HepG2 (cell line): ENCODE measurements at regions not wholly inside any gene's neighbourhood (a gene's known extent, or its start where the extent isn't known, plus 50 kb on each side); places are given as distances from the start of the nearest gene placed in this dataset.
A peak's percentile ranks its signal among the peaks of the same experiment; 100 is the strongest.

Experiments
- ATAC-seq: fragments of 200-7000 bp; cut with Tn5 transposase; 3 replicates; pipeline ENCODE4 v1.9.1; 2020; ENCODE audit warnings: mild to moderate bottlenecking, moderate library complexity
- BruUV-seq: library from RNA; stranded (reverse); fragments of 400-500 nt; replicated peaks from 2 replicates; lab custom pipeline; 2021; lab: Mats Ljungman, UMichigan
- CTCF ChIA-PET: fragments of 300-600 bp; formaldehyde crosslinking; extraction: SDS; loops from one replicate; lab custom pipeline; 2021; ENCODE audit warnings: low total read pairs, inconsistent platforms, low intra/inter-chr PET ratio; lab: Yijun Ruan, JAX
- POLR2A ChIA-PET: fragments of 350-600 bp; sonication (Branson Sonifier 250); formaldehyde crosslinking; loops from one replicate; lab custom pipeline; 2020; ENCODE audit warnings: antibody characterized with exemption, inconsistent platforms; lab: Yijun Ruan, JAX
- DNase-seq: peaks from one replicate; pipeline ENCODE4 v3.0.0-alpha.2; 2015; ENCODE audit warnings: low spot score
- FAIRE-seq: peaks from 3 replicates; lab custom pipeline; 2011; peaks lifted over from hg19 to GRCh38; lab: Jason Lieb, UNC
- H2AFZ ChIP-seq: one replicate; pipeline ENCODE4 v1.6.1; 2011; ENCODE audit warnings: low read length, inconsistent platforms
- H3K27ac ChIP-seq: fragments of 300-600 bp; 3 replicates; pipeline ENCODE4 v1.8.0; 2011; ENCODE audit warnings: mixed run types, mild to moderate bottlenecking, mixed read lengths, low read length, inconsistent platforms; ENCODE audit not compliant: insufficient read depth; ENCODE audit errors: extremely low read length
- H3K27me3 ChIP-seq, 2 experiments: fragments of 200-600 bp in 1 of 2; 2 replicates in 1 of 2; 3 replicates in 1 of 2; pipeline versions ENCODE4 v1.6.0 to v1.8.0; 2011; ENCODE audit warnings: low read length in 2 of 2, mild to moderate bottlenecking in 2 of 2, moderate library complexity in 2 of 2, inconsistent platforms in 1 of 2; ENCODE audit not compliant: insufficient read depth in 2 of 2, control insufficient read depth in 1 of 2
- H3K36me3 ChIP-seq, 2 experiments: fragments of 200-600 bp in 1 of 2; replicated peaks in 1 of 2; 2 replicates in 1 of 2; 3 replicates in 1 of 2; pipeline versions ENCODE4 v1.5.1 to v1.8.0; 2011; ENCODE audit warnings: low read length in 2 of 2, inconsistent platforms in 1 of 2; ENCODE audit not compliant: insufficient read depth in 2 of 2, control insufficient read depth in 1 of 2
- H3K4me1 ChIP-seq: 2 replicates; pipeline ENCODE4 v1.5.1; 2012; ENCODE audit warnings: low read length, inconsistent platforms; ENCODE audit not compliant: insufficient read depth
- H3K4me2 ChIP-seq: 2 replicates; pipeline ENCODE4 v1.6.0; 2011; ENCODE audit warnings: low read depth, low read length, inconsistent platforms
- H3K4me3 ChIP-seq, 3 experiments: fragments of 200-600 bp in 1 of 3; sonication (generic), shearing (Covaris generic) in 1 of 3; replicated peaks in 1 of 3; 2 replicates each; pipeline ENCODE4 v1.5.1; 2011 to 2016; ENCODE audit warnings: low read length in 3 of 3, inconsistent platforms in 2 of 3, low read depth in 2 of 3, mild to moderate bottlenecking in 2 of 3, control low read depth in 1 of 3, mixed read lengths in 1 of 3; ENCODE audit not compliant: insufficient read depth in 1 of 3
- H3K79me2 ChIP-seq: one replicate; pipeline ENCODE4 v1.6.1; 2011; ENCODE audit warnings: low read length, inconsistent platforms; ENCODE audit not compliant: insufficient read depth
- H3K9ac ChIP-seq: 2 replicates; pipeline ENCODE4 v1.6.0; 2011; ENCODE audit warnings: mild to moderate bottlenecking, low read depth, low read length, inconsistent platforms; ENCODE audit not compliant: insufficient read depth
- H3K9me3 ChIP-seq: 2 replicates; pipeline ENCODE4 v1.5.1; 2012; ENCODE audit warnings: mild to moderate bottlenecking, low read length
- H4K20me1 ChIP-seq: 2 replicates; pipeline ENCODE4 v1.6.0; 2011; ENCODE audit warnings: inconsistent platforms, mild to moderate bottlenecking, low read length, moderate library complexity; ENCODE audit not compliant: insufficient read depth
- ATF7 ChIP-seq, 2 experiments: fragments of 450-650 bp in 1 of 2; sonication (generic) in 1 of 2; formaldehyde crosslinking in 1 of 2; IDR thresholded peaks; 2 replicates each; pipeline versions ENCODE4 v1.4.0 to v1.6.1; 2016 to 2020; ENCODE audit warnings: antibody characterized with exemption in 1 of 2, mild to moderate bottlenecking in 1 of 2, missing genetic modification reagents in 1 of 2
- MAFF ChIP-seq: IDR thresholded peaks from 2 replicates; pipeline ENCODE4 v1.6.1; 2011; ENCODE audit warnings: low read depth, low read length, improper control_type of control experiment
- MAFK ChIP-seq, 2 experiments: IDR thresholded peaks in 1 of 2; conservative IDR thresholded peaks in 1 of 2; 2 replicates each; pipeline ENCODE4 v1.6.1; 2011; ENCODE audit warnings: improper control_type of control experiment in 2 of 2, low read length in 2 of 2
- RCOR2 ChIP-seq: IDR thresholded peaks from 2 replicates; pipeline ENCODE4 v1.6.1; 2016; ENCODE audit warnings: missing biosample characterization, missing genetic modification reagents
- STAG1 ChIP-seq: sonication (generic); formaldehyde crosslinking; IDR thresholded peaks from 2 replicates; pipeline ENCODE4 v1.4.0; 2020; ENCODE audit warnings: missing genetic modification reagents
- WGBS: methylation state at CpG from one replicate; pipeline ENCODE4 v1.1.6; 2017; ENCODE audit warnings: low lambda C conversion rate; 5-methylcytosine and 5-hydroxymethylcytosine counted together
- in situ Hi-C: cut with HindIII; loops from 2 replicates; pipeline ENCODE4 v1.10.0; 2017; ENCODE audit warnings: low pct_unique_long_range_greater_than_20kb; ENCODE audit not compliant: extremely low pct_ligation_motif_present
- intact Hi-C: fragments of 100-400 bp; cut with micrococcal nuclease; formaldehyde crosslinking; loops from one replicate; pipeline ENCODE4 v1.10.0; 2022; ENCODE audit not compliant: unreplicated experiment
- TF ChIP-seq, protein P1 (sequence below): sonication (generic); formaldehyde crosslinking; IDR thresholded peaks from 2 replicates; pipeline ENCODE4 v1.5.1; 2020; ENCODE audit warnings: mild to moderate bottlenecking, missing genetic modification reagents

DNA sequence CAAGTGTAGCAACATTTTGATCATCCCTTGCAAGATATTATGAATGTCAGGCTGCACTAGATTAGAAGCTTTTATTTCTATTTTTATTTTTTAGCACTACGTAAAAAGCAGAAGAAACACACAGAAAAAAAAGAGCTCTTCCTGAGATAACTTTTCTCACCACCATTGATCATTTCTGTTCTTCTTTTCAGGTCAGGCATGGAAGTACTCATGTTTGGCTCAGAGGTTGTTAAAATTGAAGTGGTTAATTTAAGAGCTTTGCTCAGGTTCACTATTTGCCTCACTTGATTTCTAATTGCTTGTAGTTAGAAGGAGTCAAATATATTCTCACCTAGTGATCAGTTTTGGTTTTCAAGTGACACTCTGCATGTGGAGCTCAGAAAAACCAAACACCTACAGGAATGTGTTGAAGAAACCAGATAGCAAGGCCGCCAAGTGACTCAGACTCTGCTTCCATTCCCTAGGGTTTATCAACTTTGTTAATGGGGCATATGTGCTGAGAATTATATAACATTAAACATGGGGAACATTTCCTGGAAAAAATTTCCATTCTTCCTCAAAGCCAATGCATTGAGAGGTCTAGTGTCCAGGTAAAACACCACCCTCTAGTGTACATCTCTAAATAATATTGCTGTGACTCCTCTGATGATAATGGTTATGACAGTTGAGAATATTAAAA, 679.8 kb downstream of the CETN3 start:
- Histone ChIP-seq H3K4me3 (no peak overlapping the region), H3K4me1 (no peaks in the 10 kb centered on the region), H4K20me1 (no peaks in the 10 kb centered on the region), H3K4me2 (no peak overlapping the region), H3K36me3 (no peaks in the 10 kb centered on the region), H3K27me3 (no peaks in the 10 kb centered on the region), H3K79me2 (no peaks in the 10 kb centered on the region), H3K27ac (no peak overlapping the region), H3K9me3 (no peaks in the 10 kb centered on the region), H2AFZ (no peak overlapping the region), H3K9ac (no peak overlapping the region)
- no peak for ATAC-seq
- intact Hi-C loops (no loop called here), in situ Hi-C loops (no loop called here)
- BruUV-seq = no TSS peak
- FAIRE-seq = no peak
- ChIA-PET POLR2A (no interaction called here), CTCF (no interaction called here)
- WGBS = 21% methylated on average over 2 of the region's 2 CpGs
- peak; percentile 15; the same call in 1 of the 2 replicates for TF ChIP-seq STAG1 (CRISPR knock-in tag)
- no peak for TF ChIP-seq ATF7 (IDR thresholded peaks at IDR 0.05)
- TF ChIP-seq ATF7 (CRISPR knock-in tag; IDR thresholded peaks at IDR 0.05) = no peak
- DNase-seq = no peak

DNA sequence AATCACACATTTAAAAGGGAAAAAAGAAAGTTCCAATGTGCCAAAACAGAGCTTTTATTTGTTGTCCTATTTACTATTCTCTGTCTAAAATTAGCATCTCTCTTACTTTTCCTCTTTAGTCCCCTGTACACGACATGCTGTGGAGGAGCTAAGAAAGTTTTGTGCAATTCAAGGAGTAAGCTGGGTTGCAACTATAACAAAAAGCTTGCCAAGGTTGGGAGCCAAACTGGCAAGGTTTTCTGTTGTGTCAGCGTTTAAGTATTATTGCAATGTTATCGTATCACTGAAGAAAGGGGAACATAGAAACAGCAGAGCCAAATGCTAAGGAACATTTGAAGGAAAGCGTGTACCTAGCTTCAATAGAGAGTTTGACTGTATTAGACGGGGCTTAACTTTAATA, 680.8 kb downstream of the CETN3 start:
- Histone ChIP-seq H3K27me3 (no peaks in the 10 kb centered on the region), H4K20me1 (no peaks in the 10 kb centered on the region), H3K4me3 (no peak overlapping the region), H3K9ac (no peak overlapping the region), H2AFZ (no peak overlapping the region), H3K4me1 (no peaks in the 10 kb centered on the region), H3K36me3 (no peaks in the 10 kb centered on the region), H3K4me2 (no peak overlapping the region), H3K79me2 (no peaks in the 10 kb centered on the region), H3K27ac (no peak overlapping the region), H3K9me3 (no peaks in the 10 kb centered on the region)
- no peak for ATAC-seq
- 2% methylated on average over 5 of the region's 5 CpGs for WGBS
- ChIA-PET CTCF (no interaction called here), POLR2A (no interaction called here)
- BruUV-seq = no TSS peak
- intact Hi-C loops (no loop called here), in situ Hi-C loops (no loop called here)
- FAIRE-seq = no peak
- no peak for DNase-seq
- TF ChIP-seq RCOR2 (no peak), MAFK (conservative IDR thresholded peaks at IDR 0.05 in 1 of 2, IDR thresholded peaks at IDR 0.05 in 1 of 2; ENCODE audit: low read length in 2 of 2) (peak; percentile 58 to 89; a peak in 3 of 4 replicates), MAFF (peak; percentile 78)
- TF ChIP-seq, protein P1, sequence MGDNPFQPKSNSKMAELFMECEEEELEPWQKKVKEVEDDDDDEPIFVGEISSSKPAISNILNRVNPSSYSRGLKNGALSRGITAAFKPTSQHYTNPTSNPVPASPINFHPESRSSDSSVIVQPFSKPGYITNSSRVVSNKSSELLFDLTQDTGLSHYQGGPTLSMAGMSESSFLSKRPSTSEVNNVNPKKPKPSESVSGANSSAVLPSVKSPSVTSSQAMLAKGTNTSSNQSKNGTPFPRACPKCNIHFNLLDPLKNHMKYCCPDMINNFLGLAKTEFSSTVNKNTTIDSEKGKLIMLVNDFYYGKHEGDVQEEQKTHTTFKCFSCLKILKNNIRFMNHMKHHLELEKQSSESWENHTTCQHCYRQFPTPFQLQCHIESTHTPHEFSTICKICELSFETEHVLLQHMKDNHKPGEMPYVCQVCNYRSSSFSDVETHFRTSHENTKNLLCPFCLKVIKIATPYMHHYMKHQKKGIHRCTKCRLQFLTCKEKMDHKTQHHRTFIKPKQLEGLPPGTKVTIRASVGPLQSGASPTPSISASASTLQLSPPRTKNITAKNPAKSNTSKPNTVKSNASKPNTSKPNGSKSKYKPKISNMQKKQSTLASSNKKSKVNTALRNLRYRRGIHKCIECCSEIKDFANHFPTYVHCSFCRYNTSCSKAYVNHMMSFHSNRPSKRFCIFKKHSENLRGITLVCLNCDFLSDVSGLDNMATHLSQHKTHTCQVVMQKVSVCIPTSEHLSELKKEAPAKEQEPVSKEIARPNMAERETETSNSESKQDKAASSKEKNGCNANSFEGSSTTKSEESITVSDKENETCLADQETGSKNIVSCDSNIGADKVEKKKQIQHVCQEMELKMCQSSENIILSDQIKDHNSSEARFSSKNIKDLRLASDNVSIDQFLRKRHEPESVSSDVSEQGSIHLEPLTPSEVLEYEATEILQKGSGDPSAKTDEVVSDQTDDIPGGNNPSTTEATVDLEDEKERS (CRISPR knock-in tag) = no peak
